Upper lobe of left lung (tissue), 4 donors: ENCODE measurements at regions not wholly inside any gene's neighbourhood (a gene's known extent, or its start where the extent isn't known, plus 50 kb on each side); places are given as distances from the start of the nearest gene placed in this dataset.

ENCODE experiments used
- CTCF ChIP-seq, 6 experiments: fragments of 450-650 bp in 4 of 6; fragments of 200-600 bp in 2 of 6; sonication (generic) in 2 of 6; IDR thresholded peaks; one replicate each; pipeline ENCODE4 v1.5.1; 2016 to 2019; ENCODE audit warnings: antibody characterized with exemption in 6 of 6
- POLR2A ChIP-seq, 4 donors: fragments of 450-650 bp; IDR thresholded peaks; one replicate each; pipeline ENCODE4 v1.5.1; 2016 to 2017; ENCODE audit warnings: antibody characterized with exemption in 4 of 4, mild to moderate bottlenecking in 2 of 4

DNA sequence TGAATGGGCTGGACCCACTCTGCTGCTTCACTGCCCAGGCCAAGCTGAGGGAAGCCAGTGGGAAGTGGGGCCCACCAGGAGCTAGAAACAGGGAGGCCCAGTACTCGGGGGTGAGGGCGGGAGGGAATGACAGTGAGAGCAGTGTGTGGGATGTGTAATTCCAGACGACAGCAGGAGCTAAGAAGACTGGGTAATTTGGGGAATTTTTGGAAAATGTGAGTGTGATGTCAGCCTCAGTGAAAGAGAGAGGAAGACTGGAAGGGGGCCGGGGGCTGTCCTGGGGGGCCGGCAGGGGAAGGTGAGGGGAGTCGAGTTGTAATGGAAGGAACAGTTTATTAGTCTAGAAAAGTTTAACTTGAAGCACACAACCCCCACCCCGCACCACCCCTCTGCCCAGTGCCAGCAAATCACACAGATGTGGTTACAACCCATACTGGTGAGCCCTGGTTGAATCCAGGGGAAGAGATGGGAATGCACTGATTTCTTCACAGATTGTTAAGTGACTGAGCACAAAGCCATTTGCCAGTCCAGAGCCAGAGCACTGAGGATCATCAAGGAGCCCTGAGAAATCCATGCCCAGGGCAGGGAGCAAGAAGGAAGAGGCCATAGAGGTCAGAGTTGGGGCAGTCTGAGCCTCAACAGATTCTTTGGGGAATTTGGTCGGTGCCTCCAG, 76.7 kb upstream of the PKDCC start:
- TF ChIP-seq POLR2A (IDR thresholded peaks at IDR 0.05) = no peak
- TF ChIP-seq CTCF (IDR thresholded peaks at IDR 0.05) = no peak
